GM12892 (cell line): ENCODE measurements at regions not wholly inside any gene's neighbourhood (a gene's known extent, or its start where the extent isn't known, plus 50 kb on each side); places are given as distances from the start of the nearest gene placed in this dataset.
A peak's percentile ranks its signal among the peaks of the same experiment; 100 is the strongest.

ENCODE experiments used
- DNase-seq: peaks from one replicate; pipeline ENCODE4 v3.0.0; 2011; ENCODE audit not compliant: insufficient read length
- FAIRE-seq: peaks from 2 replicates; lab custom pipeline; 2011; peaks lifted over from hg19 to GRCh38; lab: Jason Lieb, UNC
- POLR2A ChIP-seq: IDR thresholded peaks from 2 replicates; pipeline ENCODE4 v1.6.1; 2011; ENCODE audit warnings: low read depth, low read length, control low read depth
- POLR2AphosphoS5 ChIP-seq: IDR thresholded peaks from 2 replicates; pipeline ENCODE4 v1.6.1; 2011; ENCODE audit warnings: low read depth, low read length, control low read depth
- TAF1 ChIP-seq: IDR thresholded peaks from 2 replicates; pipeline ENCODE4 v1.6.1; 2011; ENCODE audit warnings: low read depth, mild to moderate bottlenecking, control low read depth, low read length, borderline replicate concordance

DNA sequence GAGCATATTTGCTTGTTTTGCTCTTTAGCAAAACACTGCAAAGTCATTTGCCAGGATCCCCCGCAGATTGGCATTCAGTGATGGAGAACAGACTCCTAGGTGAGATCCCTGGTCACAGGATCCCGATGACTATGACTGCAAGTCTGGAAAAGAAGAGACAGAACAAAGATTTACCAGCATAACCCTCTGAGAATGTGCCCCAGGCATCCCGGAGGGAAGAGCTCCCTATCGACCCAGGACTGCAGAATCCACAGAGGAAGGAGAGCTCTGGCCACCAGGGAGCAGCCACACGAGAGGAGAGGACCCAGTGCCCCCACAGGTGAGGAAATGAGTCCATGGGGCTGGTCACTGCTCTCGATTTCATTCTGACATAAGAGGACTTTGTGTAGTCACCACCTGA lies 105.2 kb downstream of the ZNF280B start:
- FAIRE-seq (no peak), DNase-seq (no peak)
- TF ChIP-seq TAF1 (no peak), POLR2AphosphoS5 (no peak), POLR2A (no peak)

DNA sequence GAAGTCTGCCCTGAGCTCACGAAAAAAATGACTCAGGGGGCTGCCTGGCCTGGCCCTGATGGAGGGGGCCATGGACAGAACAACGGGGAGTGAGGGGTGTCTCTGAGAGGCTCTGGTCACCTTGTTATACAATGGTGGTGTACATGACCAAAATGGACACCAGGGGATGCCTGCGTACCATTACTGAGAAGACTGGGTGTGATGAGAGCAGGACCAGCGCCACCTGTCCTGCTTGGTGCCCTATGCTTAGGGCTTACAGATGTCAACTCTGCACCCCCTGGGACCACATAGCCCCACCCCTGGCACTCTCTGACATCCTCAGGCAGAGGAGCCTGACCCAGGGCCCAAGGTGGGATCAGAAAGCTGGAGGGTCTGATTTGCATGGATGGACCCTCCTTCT lies 104.8 kb downstream of the ZNF280B start:
- TF ChIP-seq POLR2A (no peak), TAF1 (no peak), POLR2AphosphoS5 (no peak)
- FAIRE-seq = peak; percentile 14
- DNase-seq = no peak

DNA sequence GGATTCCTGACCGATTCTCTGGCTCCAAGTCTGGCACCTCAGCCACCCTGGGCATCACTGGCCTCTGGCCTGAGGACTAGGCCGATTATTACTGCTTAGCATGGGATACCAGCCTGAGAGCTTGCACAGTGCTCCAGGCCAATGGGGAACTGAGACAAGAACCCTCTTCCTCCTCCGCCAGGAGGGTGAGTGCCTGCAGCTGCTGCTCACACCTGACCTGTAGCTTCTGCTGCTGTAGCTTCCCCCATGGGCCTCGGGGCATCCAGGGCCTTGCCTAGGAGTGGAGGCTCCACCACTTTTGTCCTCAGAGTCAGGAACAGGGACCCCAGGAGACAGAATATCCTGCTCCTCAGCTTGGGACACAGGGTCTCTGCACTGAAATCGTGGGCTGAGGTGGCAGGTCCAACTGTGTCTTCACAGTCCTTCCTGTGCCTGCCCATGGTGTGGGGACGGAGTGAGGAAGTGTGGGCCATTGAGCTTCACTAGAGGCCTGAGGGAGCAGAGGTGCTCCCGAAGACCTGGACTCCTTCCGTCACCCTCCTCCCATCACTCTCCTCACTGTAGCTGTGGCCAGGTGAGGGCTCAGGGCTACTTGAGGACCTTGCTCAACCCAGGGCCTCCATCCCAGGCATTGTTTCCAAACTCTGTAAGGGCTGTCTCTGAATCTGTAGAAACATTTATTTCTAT lies 103.8 kb downstream of the ZNF280B start:
- FAIRE-seq (peak; percentile 79), DNase-seq (no peak)
- no peak for TF ChIP-seq POLR2AphosphoS5
- TF ChIP-seq POLR2A = no peak
- no peak for TF ChIP-seq TAF1

DNA sequence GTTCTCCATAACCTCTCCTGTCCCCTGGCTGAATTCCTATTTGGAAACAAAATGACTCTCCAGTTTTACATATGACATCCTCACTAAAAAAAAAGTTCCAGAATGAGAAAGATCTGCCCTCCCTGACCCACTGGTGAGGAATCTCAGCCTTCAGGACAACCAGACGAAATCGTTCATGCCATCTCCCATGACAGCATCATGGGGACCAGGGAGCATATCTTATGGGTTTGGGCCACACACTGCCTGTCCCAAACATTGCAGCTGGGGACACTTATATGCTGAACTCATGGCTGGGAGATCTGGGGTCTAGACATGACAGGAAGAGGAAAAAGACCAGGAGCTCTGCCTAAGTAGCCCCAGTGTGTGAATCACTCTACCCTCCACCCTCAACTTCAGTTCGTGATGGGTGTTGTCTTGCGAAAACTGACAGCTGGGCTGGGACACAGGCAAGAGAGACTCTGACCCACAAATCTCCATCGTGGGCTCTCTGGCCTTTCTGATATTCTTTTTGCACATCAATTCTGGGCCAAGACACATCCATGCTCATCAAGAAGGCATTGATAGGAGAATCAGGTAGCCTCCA lies 102.0 kb downstream of the ZNF280B start:
- no peak for DNase-seq
- FAIRE-seq = no peak
- TF ChIP-seq POLR2AphosphoS5 (no peak), POLR2A (no peak), TAF1 (no peak)

DNA sequence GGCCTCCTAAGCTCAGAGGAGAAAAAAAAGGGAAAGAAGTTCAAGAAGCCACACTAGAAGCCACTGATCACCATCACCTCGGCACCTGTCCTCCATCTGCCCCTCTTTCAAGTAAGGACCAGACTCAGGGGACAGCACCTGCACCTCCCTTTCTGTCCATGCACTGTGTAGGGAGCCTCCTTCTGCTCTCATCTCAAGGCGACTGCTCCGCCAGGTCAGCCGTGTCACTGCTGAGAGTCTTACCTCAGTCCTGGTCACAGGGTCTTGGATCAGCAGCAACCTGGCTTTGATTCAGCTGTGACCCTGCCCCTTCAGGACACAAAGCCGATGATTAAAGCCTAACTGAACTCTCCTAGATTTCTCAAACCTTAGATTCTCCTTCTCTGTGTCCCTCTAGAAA lies 101.5 kb downstream of the ZNF280B start:
- DNase-seq (no peak), FAIRE-seq (no peak)
- TF ChIP-seq POLR2AphosphoS5 (no peak), TAF1 (no peak), POLR2A (no peak)

DNA sequence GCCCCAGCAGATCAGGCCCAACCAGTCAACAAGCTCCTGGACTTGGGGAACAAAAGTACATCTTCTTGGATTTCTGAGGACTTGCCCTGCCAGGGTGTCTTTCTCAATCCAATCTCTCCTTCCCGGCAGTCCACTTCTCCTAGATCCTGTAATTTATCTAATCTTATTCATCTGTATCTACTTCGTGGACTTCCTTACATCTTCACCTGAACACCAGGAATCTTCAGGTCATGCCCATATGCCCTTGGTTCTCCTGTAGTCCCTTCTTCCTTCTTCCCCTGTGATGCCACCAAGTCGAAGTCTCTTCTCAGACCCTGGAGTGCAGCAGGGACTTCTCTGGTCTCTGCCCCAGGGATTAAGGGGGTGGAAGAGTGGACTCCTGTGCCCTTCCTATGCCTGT lies 100.3 kb downstream of the ZNF280B start:
- no peak for FAIRE-seq
- DNase-seq = no peak
- TF ChIP-seq POLR2A = no peak
- no peak for TF ChIP-seq TAF1
- TF ChIP-seq POLR2AphosphoS5 = no peak

DNA sequence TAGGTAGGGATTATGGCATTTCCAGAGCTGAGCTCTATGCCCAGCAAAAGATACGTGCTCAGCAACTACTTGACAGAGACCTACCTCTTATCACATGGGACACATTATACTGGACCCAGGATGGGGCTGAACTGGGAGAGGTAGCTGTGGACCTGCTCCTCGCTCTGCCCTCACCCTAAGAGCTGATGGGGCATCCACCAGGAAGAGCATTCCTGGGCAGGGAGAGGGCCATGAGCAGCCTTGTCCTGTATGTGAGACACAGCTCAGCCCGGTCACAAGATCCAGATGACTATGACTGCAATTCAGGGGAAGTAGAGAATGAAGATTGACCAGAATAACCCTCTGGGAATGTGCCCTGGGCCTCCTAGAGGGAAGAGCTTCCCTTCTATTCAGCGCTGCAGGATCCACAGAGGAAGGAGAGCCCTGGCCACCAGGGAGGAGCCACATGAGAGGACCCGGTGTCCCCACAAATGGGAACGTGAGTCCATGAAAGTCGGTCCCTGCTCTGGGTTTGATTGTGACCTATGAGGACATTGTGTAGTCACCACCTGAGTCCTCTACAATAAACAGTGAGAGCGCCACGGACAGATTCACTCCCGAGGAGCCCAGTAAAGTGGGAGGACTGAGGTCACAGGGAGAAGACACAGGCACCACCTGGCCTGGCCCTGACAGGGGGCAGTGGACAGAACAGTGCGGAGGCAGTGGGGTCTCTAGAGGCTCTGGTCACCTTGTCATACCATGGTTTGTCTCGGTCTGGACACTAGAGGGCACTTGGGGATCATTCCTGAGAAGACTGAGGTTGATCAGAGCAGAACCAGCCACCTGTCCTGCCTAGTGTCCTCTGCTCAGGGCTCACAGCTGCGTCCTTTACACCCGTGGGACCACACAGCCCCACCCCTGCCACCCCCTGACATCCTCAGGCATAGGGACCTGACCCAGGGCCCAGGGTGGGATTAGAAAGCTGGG lies 99.5 kb downstream of the ZNF280B start:
- DNase-seq (peak; percentile 33), FAIRE-seq (peak; percentile 53)
- TF ChIP-seq POLR2A (no peak), TAF1 (no peak), POLR2AphosphoS5 (no peak)

DNA sequence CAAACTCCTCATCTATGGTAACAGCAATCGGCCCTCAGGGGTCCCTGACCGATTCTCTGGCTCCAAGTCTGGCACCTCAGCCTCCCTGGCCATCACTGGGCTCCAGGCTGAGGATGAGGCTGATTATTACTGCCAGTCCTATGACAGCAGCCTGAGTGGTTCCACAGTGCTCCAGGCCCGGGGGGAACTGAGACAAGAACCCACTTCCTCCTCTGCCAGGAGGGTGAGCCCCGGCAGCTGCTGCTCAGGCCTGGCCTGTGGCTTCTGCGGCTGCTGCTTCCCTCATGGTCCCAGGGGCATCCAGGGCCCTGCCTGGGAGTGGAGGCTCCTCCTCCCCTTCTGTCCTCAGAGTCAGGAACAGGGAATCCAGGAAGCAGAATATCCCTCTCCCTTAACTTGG lies 98.4 kb downstream of the ZNF280B start:
- TF ChIP-seq POLR2A = no peak
- no peak for TF ChIP-seq POLR2AphosphoS5
- no peak for TF ChIP-seq TAF1
- DNase-seq (peak; percentile 17), FAIRE-seq (peak; percentile 87)

DNA sequence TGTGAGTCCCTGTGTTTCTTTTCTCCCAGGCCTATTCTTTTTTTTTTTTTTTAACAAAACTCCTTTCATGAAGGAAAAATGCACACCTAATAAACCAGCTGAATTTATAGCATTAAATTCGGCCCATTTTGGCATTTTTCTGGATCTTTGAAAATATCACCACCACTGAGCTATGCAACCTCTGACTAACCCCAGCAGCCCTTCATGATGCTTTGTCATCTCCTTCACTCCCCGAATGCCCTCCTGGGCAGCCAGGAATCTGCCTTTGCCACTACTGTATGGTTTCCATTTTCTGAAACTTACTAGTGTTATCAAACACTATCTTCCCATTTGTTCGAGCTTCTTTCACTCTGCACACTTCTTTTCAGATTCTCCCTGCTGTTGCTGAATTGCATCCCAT lies 97.9 kb downstream of the ZNF280B start:
- FAIRE-seq = no peak
- TF ChIP-seq POLR2AphosphoS5 (no peak), POLR2A (no peak), TAF1 (no peak)
- DNase-seq = no peak

DNA sequence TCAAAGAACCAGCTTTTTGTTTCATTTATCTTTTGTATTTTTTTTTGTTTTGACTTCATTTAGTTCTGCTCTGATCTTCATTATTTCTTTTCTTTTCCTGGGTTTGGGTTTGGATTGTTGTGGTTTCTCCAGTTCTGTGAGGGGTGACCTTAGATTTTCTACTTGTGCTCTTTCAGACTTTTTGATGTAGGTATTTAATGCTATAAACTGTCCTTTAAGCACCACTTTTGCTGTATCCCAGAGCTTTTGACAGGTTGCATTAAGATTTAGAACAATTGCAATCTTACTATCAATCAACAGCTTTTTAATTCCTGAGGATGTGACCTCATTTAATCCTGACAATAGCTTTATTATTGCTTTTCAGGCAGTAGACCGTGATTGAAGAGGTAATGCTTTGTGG lies 94.3 kb downstream of the ZNF280B start:
- DNase-seq (no peak), FAIRE-seq (no peak)
- TF ChIP-seq POLR2A (no peak), TAF1 (no peak), POLR2AphosphoS5 (no peak)

DNA sequence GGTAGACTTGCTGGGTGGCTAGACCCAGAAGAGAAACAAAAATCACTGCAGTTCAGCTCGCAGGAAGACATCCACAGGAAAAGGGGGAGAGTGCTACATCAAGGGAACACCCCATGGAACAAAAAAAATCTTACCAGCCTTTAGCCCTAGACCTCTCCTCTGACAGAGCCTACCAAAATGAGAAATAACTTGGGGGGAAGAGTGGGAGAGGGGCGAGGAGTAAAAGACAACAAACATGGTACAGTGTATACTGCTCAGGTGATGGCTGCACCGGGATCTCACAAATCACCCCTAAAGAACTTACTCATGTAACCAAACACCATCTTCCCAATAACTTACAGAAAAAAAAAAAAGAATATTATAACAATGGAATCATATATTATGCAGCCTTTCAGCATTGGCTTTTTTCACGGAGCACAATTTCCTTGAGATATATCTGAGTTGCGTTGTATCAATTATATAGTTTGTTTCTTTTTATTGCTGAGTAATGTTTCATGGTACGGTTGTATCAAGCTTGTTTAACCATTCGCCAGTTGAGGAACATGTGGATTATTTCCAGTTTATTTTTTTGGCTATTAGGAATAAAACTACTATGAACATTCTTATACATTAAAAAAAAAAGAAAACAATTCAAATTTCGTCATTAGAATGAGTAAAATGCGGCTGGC lies 90.9 kb downstream of the ZNF280B start:
- DNase-seq = no peak
- no peak for FAIRE-seq
- no peak for TF ChIP-seq POLR2AphosphoS5
- TF ChIP-seq TAF1 = no peak
